K562 (cell line): ENCODE measurements at regions not wholly inside any gene's neighbourhood (a gene's known extent, or its start where the extent isn't known, plus 50 kb on each side); places are given as distances from the start of the nearest gene placed in this dataset.

Experiments
- CUX1 ChIP-seq: fragments of 200-800 bp; sonication (Bioruptor generic); IDR thresholded peaks from 2 replicates; pipeline ENCODE4 v1.6.1; 2016; ENCODE audit warnings: missing genetic modification characterization, missing compliant biosample characterization
- FOSL1 ChIP-seq: fragments of 200-800 bp; sonication (Bioruptor generic); conservative IDR thresholded peaks from 2 replicates; pipeline ENCODE4 v1.6.1; 2016; ENCODE audit warnings: missing genetic modification characterization, missing compliant biosample characterization
- GATAD2A ChIP-seq: fragments of 450-650 bp; IDR thresholded peaks from 2 replicates; pipeline ENCODE4 v1.6.1; 2017
- KHSRP ChIP-seq: fragments of 450-650 bp; IDR thresholded peaks from 2 replicates; pipeline ENCODE4 v1.6.1; 2017
- MEF2A ChIP-seq: IDR thresholded peaks from 2 replicates; pipeline ENCODE4 v1.6.1; 2011; ENCODE audit warnings: low read depth, mild to moderate bottlenecking, low read length, moderate library complexity; ENCODE audit not compliant: control insufficient read depth
- NFE2 ChIP-seq: IDR thresholded peaks from 2 replicates; pipeline ENCODE4 v1.6.1; 2014; ENCODE audit warnings: antibody characterized with exemption, low read depth
- PRMT5 ChIP-seq: sonication (generic); formaldehyde crosslinking; IDR thresholded peaks from 2 replicates; pipeline ENCODE4 v1.5.0; 2020; ENCODE audit warnings: missing genetic modification reagents
- RAD51 ChIP-seq: fragments of 450-650 bp; IDR thresholded peaks from 2 replicates; pipeline ENCODE4 v1.7.1; 2016; ENCODE audit warnings: low read depth, mild to moderate bottlenecking, borderline replicate concordance
- RFX5 ChIP-seq: IDR thresholded peaks from 2 replicates; pipeline ENCODE4 v1.6.1; 2011; ENCODE audit warnings: low read depth, mild to moderate bottlenecking, improper control_type of control experiment, low read length
- SNAPC5 ChIP-seq: fragments of 250-450 bp; sonication (Bioruptor Pico); IDR thresholded peaks from 2 replicates; pipeline ENCODE4 v1.8.0; 2021; ENCODE audit warnings: moderate library complexity, mild to moderate bottlenecking, inconsistent platforms
- TF ChIP-seq, protein P1 (sequence below): fragments of 450-650 bp; formaldehyde crosslinking; IDR thresholded peaks from 2 replicates; pipeline ENCODE4 v1.4.0; 2022; ENCODE audit warnings: missing genetic modification characterization

DNA sequence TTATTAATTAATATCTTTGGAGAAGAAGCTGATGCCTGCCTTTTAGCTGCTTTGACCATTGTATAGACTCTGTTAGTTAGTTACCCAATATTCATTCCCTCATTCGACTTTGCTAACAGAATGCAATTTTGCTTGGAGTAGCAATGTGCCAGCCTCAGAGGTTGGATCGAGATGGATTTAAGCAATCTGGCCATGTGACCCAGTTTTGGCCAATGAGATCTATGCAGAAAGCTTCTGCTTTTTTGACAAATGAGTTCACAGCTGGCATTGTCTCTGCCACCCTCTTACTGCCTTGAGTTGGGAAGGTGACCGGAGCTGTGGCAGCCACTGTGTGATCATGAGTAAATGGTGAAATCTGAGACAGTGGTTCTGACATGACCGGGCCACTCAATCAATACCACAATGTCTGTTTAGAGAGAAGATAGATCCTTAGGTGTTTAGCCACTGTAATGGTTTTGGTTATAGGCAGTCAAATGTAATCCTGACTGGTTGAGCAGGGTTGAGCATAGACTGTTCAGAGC is 74.9 kb upstream of the MED13L start (continued):
- TF ChIP-seq CUX1 (CRISPR knock-in tag): no peak
- peak; percentile 37; the same call in 1 of the 2 replicates for TF ChIP-seq RAD51
- TF ChIP-seq RFX5: no peak
- TF ChIP-seq, protein P1, sequence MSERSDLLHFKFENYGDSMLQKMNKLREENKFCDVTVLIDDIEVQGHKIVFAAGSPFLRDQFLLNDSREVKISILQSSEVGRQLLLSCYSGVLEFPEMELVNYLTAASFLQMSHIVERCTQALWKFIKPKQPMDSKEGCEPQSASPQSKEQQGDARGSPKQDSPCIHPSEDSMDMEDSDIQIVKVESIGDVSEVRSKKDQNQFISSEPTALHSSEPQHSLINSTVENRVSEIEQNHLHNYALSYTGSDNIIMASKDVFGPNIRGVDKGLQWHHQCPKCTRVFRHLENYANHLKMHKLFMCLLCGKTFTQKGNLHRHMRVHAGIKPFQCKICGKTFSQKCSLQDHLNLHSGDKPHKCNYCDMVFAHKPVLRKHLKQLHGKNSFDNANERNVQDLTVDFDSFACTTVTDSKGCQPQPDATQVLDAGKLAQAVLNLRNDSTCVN (CRISPR knock-in tag): no peak
- no peak for TF ChIP-seq MEF2A
- TF ChIP-seq GATAD2A: no peak
- TF ChIP-seq NFE2: no peak
- TF ChIP-seq KHSRP: no peak
- no peak for TF ChIP-seq SNAPC5 (CRISPR knock-in tag)
- no peak for TF ChIP-seq FOSL1 (tag)
- TF ChIP-seq PRMT5 (CRISPR knock-in tag): no peak
